GOT3 (cell line): ENCODE measurements at regions not wholly inside any gene's neighbourhood (a gene's known extent, or its start where the extent isn't known, plus 50 kb on each side); places are given as distances from the start of the nearest gene placed in this dataset.

Source experiments
- DNase-seq: peaks from one replicate; lab custom pipeline; 2025; ENCODE audit warnings: mixed read lengths; lab: John Stamatoyannopoulos, UW

- DNase-seq: no peak
These were observed 427.7 kb upstream of the THBS1 start for GRCh38 chr15:39153058-39153714.

- no peak for DNase-seq
These were observed 427.2 kb upstream of the THBS1 start for GRCh38 chr15:39153716-39154115.

- no peak for DNase-seq
These were observed 426.6 kb upstream of the THBS1 start for GRCh38 chr15:39154227-39154638.

GRCh38 chr15:39154776-39155175 is 426.1 kb upstream of the THBS1 start:
- no peak for DNase-seq

- DNase-seq: no peak
These were observed 424.7 kb upstream of the THBS1 start for GRCh38 chr15:39156166-39156565.

- no peak for DNase-seq
These were observed 424.1 kb upstream of the THBS1 start for GRCh38 chr15:39156646-39157250.

GRCh38 chr15:39157882-39158281 is 423.0 kb upstream of the THBS1 start:
- no peak for DNase-seq

GRCh38 chr15:39159833-39160232 is 421.0 kb upstream of the THBS1 start:
- no peak for DNase-seq

GRCh38 chr15:39161096-39161495 is 419.8 kb upstream of the THBS1 start:
- DNase-seq: no peak

GRCh38 chr15:39165020-39165706 is 415.7 kb upstream of the THBS1 start:
- no peak for DNase-seq

GRCh38 chr15:39167164-39168058 is 413.5 kb upstream of the THBS1 start:
- no peak for DNase-seq

GRCh38 chr15:39171944-39172368 is 408.9 kb upstream of the THBS1 start:
- peak; percentile 47 for DNase-seq

GRCh38 chr15:39172380-39173281 is 408.2 kb upstream of the THBS1 start:
- DNase-seq: no peak

GRCh38 chr15:39173426-39173825 is 407.5 kb upstream of the THBS1 start:
- no peak for DNase-seq

GRCh38 chr15:39174332-39174731 is 406.5 kb upstream of the THBS1 start:
- no peak for DNase-seq

GRCh38 chr15:39176030-39176429 is 404.8 kb upstream of the THBS1 start:
- no peak for DNase-seq

GRCh38 chr15:39177561-39177960 is 403.3 kb upstream of the THBS1 start:
- DNase-seq: no peak

GRCh38 chr15:39180030-39180429 is 400.8 kb upstream of the THBS1 start:
- DNase-seq: no peak

GRCh38 chr15:39180483-39180933 is 400.4 kb upstream of the THBS1 start:
- no peak for DNase-seq

GRCh38 chr15:39181056-39181747 is 399.7 kb upstream of the THBS1 start:
- DNase-seq: no peak

GRCh38 chr15:39181940-39182339 is 398.9 kb upstream of the THBS1 start:
- no peak for DNase-seq
